Body of pancreas (tissue), 4 donors: ENCODE measurements at regions not wholly inside any gene's neighbourhood (a gene's known extent, or its start where the extent isn't known, plus 50 kb on each side); places are given as distances from the start of the nearest gene placed in this dataset.

ENCODE experiments used
- CTCF ChIP-seq, 7 experiments: fragments of 450-650 bp in 4 of 7; fragments of 200-600 bp in 3 of 7; sonication (generic) in 3 of 7; IDR thresholded peaks; one replicate each; pipeline ENCODE4 v1.5.1; 2016 to 2019; ENCODE audit warnings: antibody characterized with exemption in 7 of 7
- POLR2A ChIP-seq, 3 donors: fragments of 450-650 bp; IDR thresholded peaks; one replicate each; pipeline ENCODE4 v1.6.1; 2016; ENCODE audit warnings: antibody characterized with exemption in 3 of 3, mild to moderate bottlenecking in 2 of 3

- TF ChIP-seq CTCF (IDR thresholded peaks at IDR 0.05) = no peak
- TF ChIP-seq POLR2A (IDR thresholded peaks at IDR 0.05) = no peak
Observed at GRCh38 chr1:222886194-222886854, 71.5 kb downstream of the DISP1 start.
